Activated naive CD8-positive, alpha-beta T cell treated with anti-CD3 and anti-CD28 coated beads for 36 hours (primary cell): ENCODE measurements at regions not wholly inside any gene's neighbourhood (a gene's known extent, or its start where the extent isn't known, plus 50 kb on each side); places are given as distances from the start of the nearest gene placed in this dataset.

Experiments used
- DNase-seq: peaks from one replicate; pipeline ENCODE4 v3.0.0; 2021
- H3K27ac Mint-ChIP-seq: one replicate; pipeline ENCODE4 v1.8.0; 2022; ENCODE audit warnings: mild to moderate bottlenecking, moderate library complexity, mixed read lengths
- H3K27me3 Mint-ChIP-seq: one replicate; pipeline ENCODE4 v1.8.0; 2022; ENCODE audit warnings: mild to moderate bottlenecking, mixed read lengths
- H3K36me3 Mint-ChIP-seq: one replicate; pipeline ENCODE4 v1.8.0; 2021; ENCODE audit warnings: mild to moderate bottlenecking, mixed read lengths
- H3K4me1 Mint-ChIP-seq: one replicate; pipeline ENCODE4 v1.8.0; 2021; ENCODE audit warnings: mixed read lengths
- H3K4me3 Mint-ChIP-seq: one replicate; pipeline ENCODE4 v1.8.0; 2022; ENCODE audit warnings: mild to moderate bottlenecking, moderate library complexity, mixed read lengths
- H3K9me3 Mint-ChIP-seq: one replicate; pipeline ENCODE4 v1.8.0; 2022; ENCODE audit warnings: mixed read lengths

- peaks cover 2% of the 10 kb centered on the region for H3K9me3 Mint-ChIP-seq
- H3K27ac Mint-ChIP-seq: no peak overlapping the region
- H3K4me3 Mint-ChIP-seq: no peak overlapping the region
- H3K4me1 Mint-ChIP-seq: peaks cover 10% of the 10 kb centered on the region
- DNase-seq: no peak
- H3K36me3 Mint-ChIP-seq: no peaks in the 10 kb centered on the region
- H3K27me3 Mint-ChIP-seq: no peaks in the 10 kb centered on the region
Observed at GRCh38 chr5:128778474-128778873, 186.8 kb upstream of the SLC27A6 start.

- Mint-ChIP-seq H3K4me3 (no peak overlapping the region), H3K36me3 (no peaks in the 10 kb centered on the region), H3K4me1 (peaks cover under 1% of the 10 kb centered on the region), H3K27me3 (no peaks in the 10 kb centered on the region), H3K27ac (no peak overlapping the region), H3K9me3 (no peaks in the 10 kb centered on the region)
- no peak for DNase-seq
Observed at GRCh38 chr5:128782446-128782845, 182.8 kb upstream of the SLC27A6 start.

- Mint-ChIP-seq H3K36me3 (no peaks in the 10 kb centered on the region), H3K4me1 (no peaks in the 10 kb centered on the region), H3K4me3 (no peak overlapping the region), H3K9me3 (no peaks in the 10 kb centered on the region), H3K27me3 (no peaks in the 10 kb centered on the region), H3K27ac (no peak overlapping the region)
- DNase-seq: no peak
Observed at GRCh38 chr5:128784726-128785125, 180.6 kb upstream of the SLC27A6 start.

- DNase-seq: no peak
- Mint-ChIP-seq H3K27ac (no peak overlapping the region), H3K4me1 (no peaks in the 10 kb centered on the region), H3K9me3 (peaks cover 3% of the 10 kb centered on the region), H3K36me3 (no peaks in the 10 kb centered on the region), H3K27me3 (no peaks in the 10 kb centered on the region), H3K4me3 (no peak overlapping the region)
Observed at GRCh38 chr5:128791312-128791711, 174.0 kb upstream of the SLC27A6 start.

- no peaks in the 10 kb centered on the region for H3K36me3 Mint-ChIP-seq
- no peak overlapping the region for H3K4me3 Mint-ChIP-seq
- peaks cover 3% of the 10 kb centered on the region for H3K9me3 Mint-ChIP-seq
Observed at GRCh38 chr5:128796506-128796905, 168.8 kb upstream of the SLC27A6 start.

GRCh38 chr5:128798871-128799270, 166.4 kb upstream of the SLC27A6 start:
- Mint-ChIP-seq H3K36me3 (no peaks in the 10 kb centered on the region), H3K9me3 (peaks cover 1% of the 10 kb centered on the region), H3K27ac (no peak overlapping the region), H3K4me3 (no peak overlapping the region), H3K4me1 (no peaks in the 10 kb centered on the region), H3K27me3 (no peaks in the 10 kb centered on the region)
- no peak for DNase-seq

More at GRCh38 chr5:128796506-128796905, 168.8 kb upstream of the SLC27A6 start:
- H3K4me1 Mint-ChIP-seq: no peaks in the 10 kb centered on the region
- H3K27ac Mint-ChIP-seq: no peak overlapping the region
- no peak for DNase-seq
- H3K27me3 Mint-ChIP-seq: no peaks in the 10 kb centered on the region

- no peaks in the 10 kb centered on the region for H3K4me1 Mint-ChIP-seq
- H3K27ac Mint-ChIP-seq: no peak overlapping the region
- H3K27me3 Mint-ChIP-seq: no peaks in the 10 kb centered on the region
- no peak for DNase-seq
- no peak overlapping the region for H3K4me3 Mint-ChIP-seq
- H3K9me3 Mint-ChIP-seq: peaks cover 1% of the 10 kb centered on the region
- H3K36me3 Mint-ChIP-seq: no peaks in the 10 kb centered on the region
Observed at GRCh38 chr5:128799945-128800344, 165.3 kb upstream of the SLC27A6 start.

- Mint-ChIP-seq H3K4me3 (no peak overlapping the region), H3K27ac (no peak overlapping the region), H3K36me3 (no peaks in the 10 kb centered on the region), H3K4me1 (no peaks in the 10 kb centered on the region), H3K27me3 (no peaks in the 10 kb centered on the region), H3K9me3 (peaks cover 1% of the 10 kb centered on the region)
- no peak for DNase-seq
Observed at GRCh38 chr5:128800377-128800776, 164.9 kb upstream of the SLC27A6 start.

- Mint-ChIP-seq H3K27me3 (no peaks in the 10 kb centered on the region), H3K4me3 (no peak overlapping the region), H3K36me3 (no peaks in the 10 kb centered on the region), H3K4me1 (no peaks in the 10 kb centered on the region), H3K9me3 (peaks cover 8% of the 10 kb centered on the region), H3K27ac (no peak overlapping the region)
- no peak for DNase-seq
Observed at GRCh38 chr5:128813317-128814070, 151.8 kb upstream of the SLC27A6 start.

- peaks cover 7% of the 10 kb centered on the region for H3K9me3 Mint-ChIP-seq
- DNase-seq: no peak
- H3K27me3 Mint-ChIP-seq: no peaks in the 10 kb centered on the region
- no peaks in the 10 kb centered on the region for H3K4me1 Mint-ChIP-seq
- H3K27ac Mint-ChIP-seq: no peak overlapping the region
- no peaks in the 10 kb centered on the region for H3K36me3 Mint-ChIP-seq
- H3K4me3 Mint-ChIP-seq: no peak overlapping the region
Observed at GRCh38 chr5:128815201-128815600, 150.1 kb upstream of the SLC27A6 start.

GRCh38 chr5:128825826-128826225, 139.5 kb upstream of the SLC27A6 start:
- Mint-ChIP-seq H3K9me3 (no peaks in the 10 kb centered on the region), H3K27ac (no peak overlapping the region), H3K36me3 (no peaks in the 10 kb centered on the region), H3K4me1 (no peaks in the 10 kb centered on the region), H3K27me3 (no peaks in the 10 kb centered on the region), H3K4me3 (no peak overlapping the region)
- no peak for DNase-seq

GRCh38 chr5:128826275-128826674, 139.0 kb upstream of the SLC27A6 start:
- no peaks in the 10 kb centered on the region for H3K36me3 Mint-ChIP-seq
- no peaks in the 10 kb centered on the region for H3K4me1 Mint-ChIP-seq
- DNase-seq: no peak
- no peak overlapping the region for H3K4me3 Mint-ChIP-seq
- no peaks in the 10 kb centered on the region for H3K27me3 Mint-ChIP-seq
- H3K9me3 Mint-ChIP-seq: no peaks in the 10 kb centered on the region
- no peak overlapping the region for H3K27ac Mint-ChIP-seq

- no peaks in the 10 kb centered on the region for H3K9me3 Mint-ChIP-seq
- H3K4me1 Mint-ChIP-seq: no peaks in the 10 kb centered on the region
- no peak for DNase-seq
- no peak overlapping the region for H3K4me3 Mint-ChIP-seq
- no peaks in the 10 kb centered on the region for H3K27me3 Mint-ChIP-seq
- no peak overlapping the region for H3K27ac Mint-ChIP-seq
- no peaks in the 10 kb centered on the region for H3K36me3 Mint-ChIP-seq
Observed at GRCh38 chr5:128836571-128836970, 128.7 kb upstream of the SLC27A6 start.

- Mint-ChIP-seq H3K9me3 (no peaks in the 10 kb centered on the region), H3K4me1 (no peaks in the 10 kb centered on the region), H3K27ac (no peak overlapping the region), H3K4me3 (no peak overlapping the region), H3K27me3 (no peaks in the 10 kb centered on the region), H3K36me3 (no peaks in the 10 kb centered on the region)
- no peak for DNase-seq
Observed at GRCh38 chr5:128838623-128839022, 126.7 kb upstream of the SLC27A6 start.

- no peak overlapping the region for H3K27ac Mint-ChIP-seq
- no peak overlapping the region for H3K4me3 Mint-ChIP-seq
- H3K9me3 Mint-ChIP-seq: no peaks in the 10 kb centered on the region
Observed at GRCh38 chr5:128842241-128842640, 123.0 kb upstream of the SLC27A6 start.

GRCh38 chr5:128844354-128844923, 120.8 kb upstream of the SLC27A6 start:
- no peaks in the 10 kb centered on the region for H3K4me1 Mint-ChIP-seq
- H3K9me3 Mint-ChIP-seq: peaks cover 9% of the 10 kb centered on the region
- no peak overlapping the region for H3K27ac Mint-ChIP-seq
- no peak overlapping the region for H3K4me3 Mint-ChIP-seq
- no peaks in the 10 kb centered on the region for H3K27me3 Mint-ChIP-seq
- no peak for DNase-seq
- no peaks in the 10 kb centered on the region for H3K36me3 Mint-ChIP-seq

More at GRCh38 chr5:128842241-128842640, 123.0 kb upstream of the SLC27A6 start:
- H3K36me3 Mint-ChIP-seq: no peaks in the 10 kb centered on the region
- no peaks in the 10 kb centered on the region for H3K4me1 Mint-ChIP-seq
- H3K27me3 Mint-ChIP-seq: no peaks in the 10 kb centered on the region
- no peak for DNase-seq
